ENCODE measurements at regions not wholly inside any gene's neighbourhood (a gene's known extent, or its start where the extent isn't known, plus 50 kb on each side); places are given as distances from the start of the nearest gene placed in this dataset.
"Not testable (repeated sequence)": the region's sequence is repeated elsewhere in the genome, so short reads cannot be mapped to it uniquely, and the experiment has no call there.

DNA sequence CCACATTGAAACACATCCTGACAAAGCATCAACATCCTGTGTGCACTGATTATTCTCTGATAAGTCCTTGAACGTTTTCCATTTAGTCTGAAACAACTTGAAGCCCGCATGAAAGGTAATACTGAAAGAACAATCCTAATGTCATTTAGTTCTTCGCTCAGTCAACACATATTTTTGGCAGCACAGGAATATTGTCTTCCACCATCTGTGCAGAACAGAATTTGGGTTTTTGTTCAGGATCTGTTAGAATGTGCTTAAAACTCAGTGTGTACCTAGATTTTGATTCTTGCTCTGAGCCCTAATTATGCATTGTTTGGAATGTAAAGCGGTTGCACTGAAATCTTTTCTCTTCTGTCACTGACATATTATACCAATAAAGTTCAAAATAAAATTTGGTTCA is 1036.6 kb downstream of the CDH11 start:
- DNase-seq, result no peak

GRCh38 chr16:64084706-64085105 is 1037.2 kb downstream of the CDH11 start:
- no peak for DNase-seq

DNA sequence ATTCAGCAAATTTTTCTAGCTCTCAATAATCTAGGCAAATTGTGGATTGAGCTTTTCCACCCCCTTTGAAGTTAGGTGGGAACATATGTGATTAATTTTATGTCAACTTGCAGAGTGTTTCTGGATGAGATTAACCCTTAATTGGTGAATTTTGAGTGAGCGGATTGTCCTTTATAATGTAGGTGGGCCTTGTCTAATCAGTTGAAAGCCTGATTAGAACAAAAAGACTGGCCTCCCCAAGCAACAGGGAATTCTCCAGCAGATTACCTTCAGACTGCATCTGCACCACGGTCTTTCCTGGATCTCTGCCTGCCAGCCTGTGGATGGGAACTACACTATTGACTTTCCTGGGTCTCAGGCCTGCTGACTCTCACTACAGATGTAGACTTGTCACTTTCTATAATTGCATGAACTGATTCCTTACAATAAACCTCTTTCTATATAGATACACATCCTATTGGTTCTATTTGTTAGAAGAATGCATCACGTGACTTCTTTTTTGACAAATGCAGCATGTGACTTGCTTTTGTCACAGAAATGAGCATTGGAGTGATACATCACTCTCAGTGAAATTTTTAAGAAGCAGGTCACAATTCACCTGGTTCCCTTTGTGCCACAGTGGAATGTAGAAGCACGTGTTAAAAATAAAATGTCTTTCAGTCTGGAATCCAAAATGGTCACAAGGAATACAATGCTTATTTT is 1038.3 kb downstream of the CDH11 start:
- DNase-seq, result no peak

DNA sequence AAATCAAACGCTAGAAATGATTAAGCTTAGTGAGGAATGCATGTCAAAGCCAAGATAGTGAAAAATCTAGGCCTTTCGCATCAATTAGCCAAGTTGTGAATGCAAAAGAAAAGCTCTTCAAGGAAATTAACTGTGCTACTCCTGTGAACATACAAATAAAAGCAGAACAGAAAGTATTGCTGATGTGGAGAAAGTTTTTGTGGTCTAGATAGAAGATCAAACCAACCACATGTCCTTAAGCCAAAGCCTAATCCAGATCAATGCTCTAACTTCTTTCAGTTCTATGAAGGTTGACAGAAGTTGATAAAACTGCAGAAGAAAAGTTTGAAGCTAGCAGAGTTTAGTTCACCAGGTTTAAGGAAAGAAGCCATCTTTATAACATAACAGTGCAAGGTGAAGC is 1044.6 kb downstream of the CDH11 start:
- DNase-seq, result no peak

- DNase-seq, result no peak
Observed at GRCh38 chr16:64074706-64075105, 1047.2 kb downstream of the CDH11 start.

- DNase-seq, result not testable (repeated sequence)
Observed at GRCh38 chr16:64072131-64072730, 1049.6 kb downstream of the CDH11 start.

DNA sequence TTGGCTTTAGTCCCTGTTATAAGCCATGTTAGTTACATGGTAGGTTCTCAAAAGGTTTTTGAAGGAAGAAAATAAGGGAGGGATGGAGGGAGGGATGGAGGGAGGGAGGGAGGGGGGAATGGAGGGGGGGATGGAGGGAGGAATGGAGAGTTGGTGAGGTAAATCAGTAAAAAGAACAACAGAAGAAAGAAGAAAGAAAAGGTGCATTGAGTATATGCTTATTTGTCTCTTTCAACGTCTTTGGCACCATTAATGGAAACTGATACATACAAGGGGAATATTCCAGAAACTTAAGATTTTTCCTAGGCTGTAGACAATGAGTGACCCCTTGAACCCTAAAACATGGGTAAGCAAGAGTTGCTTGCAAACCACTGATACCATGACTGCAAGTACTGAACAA is 1056.3 kb downstream of the CDH11 start:
- DNase-seq, result no peak

DNA sequence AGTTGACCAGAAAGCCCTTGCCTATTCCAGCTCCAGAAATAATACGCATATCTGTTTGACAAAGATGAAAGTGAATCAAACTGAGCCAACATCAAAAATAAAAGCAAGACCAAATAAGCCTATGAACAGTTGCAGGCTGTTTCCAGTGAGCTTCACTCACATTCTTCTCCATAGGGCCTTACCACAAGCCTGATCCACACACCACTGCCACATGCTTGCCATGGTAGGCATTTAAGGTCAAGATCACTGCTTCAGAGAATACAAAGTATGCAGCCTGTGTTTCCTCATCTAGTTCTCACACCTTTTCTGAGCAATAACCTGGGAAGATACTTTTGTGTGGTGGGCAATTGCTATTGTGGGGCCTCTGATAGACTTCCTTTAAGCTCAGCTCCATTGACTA is 1060.2 kb downstream of the CDH11 start:
- DNase-seq, result no peak

DNA sequence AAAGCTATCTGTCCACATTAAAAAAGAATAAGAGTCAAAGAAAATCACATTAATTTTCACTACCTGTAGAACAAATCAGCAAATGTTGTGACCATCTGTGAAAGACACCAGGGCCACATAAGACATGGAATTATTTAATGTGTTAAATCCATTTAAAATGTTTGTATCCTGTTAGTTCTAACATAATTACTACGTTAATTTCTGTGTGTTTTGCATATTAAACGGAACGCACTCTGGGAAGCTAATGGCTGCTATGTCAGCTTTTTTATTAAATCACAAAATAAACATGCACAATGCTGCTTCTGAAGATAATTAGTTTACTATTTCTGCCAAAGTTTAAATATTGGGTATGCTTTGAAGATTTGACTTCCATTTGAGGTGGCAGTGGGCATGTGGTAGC is 1061.2 kb downstream of the CDH11 start:
- no peak for DNase-seq

DNA sequence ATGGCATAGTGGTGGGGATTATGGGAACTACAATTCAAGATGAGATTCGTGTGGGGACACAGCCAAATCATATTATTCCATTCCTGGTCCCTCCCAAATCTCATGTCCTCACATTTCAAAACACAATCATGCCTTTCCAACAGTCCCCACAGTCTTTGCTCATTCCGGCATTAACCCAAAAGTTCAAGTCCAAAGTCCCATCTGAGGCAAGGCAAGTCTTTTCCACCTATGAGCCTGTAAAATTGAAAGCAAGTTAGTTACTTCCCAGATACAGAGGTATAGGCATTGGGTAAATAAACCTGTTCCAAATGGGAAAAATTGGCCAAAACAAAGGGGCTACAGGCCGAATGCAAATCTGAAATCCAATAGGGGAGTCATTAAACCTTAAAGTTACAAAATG is 1063.2 kb downstream of the CDH11 start:
- DNase-seq, result no peak

GRCh38 chr16:64051824-64052223 is 1070.0 kb downstream of the CDH11 start:
- peak; percentile 6 to 29 for DNase-seq

DNA sequence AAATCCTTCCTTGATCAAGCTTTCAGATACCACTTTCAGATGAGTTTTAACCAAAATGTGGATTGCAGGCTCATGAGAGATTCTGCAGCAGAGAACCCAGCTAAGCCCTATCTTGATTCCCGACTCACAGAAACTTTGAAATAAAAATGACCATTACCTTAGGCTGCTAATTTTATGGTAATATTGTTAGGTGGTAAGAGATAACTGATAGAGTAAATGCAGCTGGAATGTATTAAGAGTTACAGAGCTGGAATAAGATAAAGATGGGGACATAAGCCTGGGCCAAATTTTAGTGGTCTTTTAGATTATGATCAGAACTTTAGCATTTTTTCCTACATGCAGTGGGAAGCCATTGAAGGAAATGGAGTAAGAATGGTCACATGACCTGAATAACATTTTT is 1074.0 kb downstream of the CDH11 start:
- DNase-seq, result no peak

- no peak for DNase-seq
Observed at GRCh38 chr16:64047207-64047606, 1074.7 kb downstream of the CDH11 start.

GRCh38 chr16:64035337-64035736 is 1086.5 kb downstream of the CDH11 start:
- no peak for DNase-seq

DNA sequence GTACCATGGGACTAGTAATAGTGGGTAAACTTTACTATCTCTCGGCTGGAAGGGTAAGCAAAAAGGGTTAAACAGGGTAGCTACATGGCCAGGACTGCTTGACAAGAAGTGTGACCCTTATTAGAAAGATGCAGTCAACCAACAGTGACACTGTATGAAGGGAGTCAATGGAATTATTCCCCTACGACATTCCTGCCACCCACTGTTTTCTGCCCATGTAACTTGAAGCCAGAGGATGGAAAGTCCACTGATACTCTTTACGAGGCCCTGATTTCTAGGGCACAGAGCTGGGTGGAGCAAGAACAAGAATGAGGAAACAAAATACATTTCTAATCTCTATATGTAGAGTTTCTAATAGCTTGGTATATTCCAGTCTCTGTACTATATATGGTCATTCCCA is 1102.5 kb downstream of the CDH11 start:
- DNase-seq, result no peak

- DNase-seq, result no peak
Observed at GRCh38 chr16:64017796-64018195, 1104.1 kb downstream of the CDH11 start.

GRCh38 chr16:64013856-64014255 is 1108.0 kb downstream of the CDH11 start:
- DNase-seq, result no peak

- no peak for DNase-seq
Observed at GRCh38 chr16:64012166-64012565, 1109.7 kb downstream of the CDH11 start.

DNA sequence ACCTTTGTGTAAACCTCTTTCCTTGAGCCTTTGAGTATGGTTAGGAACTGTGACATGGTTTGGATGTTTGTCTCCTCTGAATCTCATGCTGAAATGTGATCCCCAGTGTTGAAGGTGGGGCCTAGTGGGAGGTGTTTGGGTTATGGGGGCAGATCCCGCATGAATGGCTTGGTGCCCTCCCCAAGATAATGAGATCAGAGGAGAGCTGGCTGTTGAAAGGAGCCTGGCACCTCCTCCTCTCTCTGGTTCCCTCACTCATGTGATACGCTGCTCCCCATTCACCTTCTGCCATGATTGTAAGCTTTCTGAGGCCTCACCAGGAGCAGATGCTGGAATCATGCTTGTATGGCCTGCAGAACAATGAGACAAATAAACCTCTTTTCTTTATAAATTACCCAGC is 1110.2 kb downstream of the CDH11 start:
- DNase-seq, result no peak

GRCh38 chr16:64008131-64008530 is 1113.7 kb downstream of the CDH11 start:
- no peak for DNase-seq

DNA sequence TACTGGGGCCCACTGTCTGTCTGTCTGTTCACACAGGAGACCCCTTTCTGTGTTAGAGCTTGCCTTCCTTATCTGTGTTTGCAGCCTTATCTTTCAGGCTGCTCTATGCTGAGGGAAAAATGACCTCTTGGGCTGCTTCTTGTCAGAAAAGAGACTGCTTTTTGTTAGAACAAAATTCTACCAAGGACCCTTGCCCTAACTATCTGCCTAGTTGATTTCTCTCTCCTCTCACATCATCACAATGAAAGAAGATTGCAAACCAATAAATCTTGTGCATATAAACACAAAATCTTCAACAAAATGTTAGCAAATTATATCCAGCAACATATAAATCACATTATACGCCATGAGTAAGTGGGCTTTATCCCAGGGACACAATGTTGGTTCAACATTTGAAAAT is 1117.7 kb downstream of the CDH11 start:
- DNase-seq, result no peak

GRCh38 chr16:63995025-63995424 is 1126.8 kb downstream of the CDH11 start:
- DNase-seq, result no peak

GRCh38 chr16:63983401-63983800 is 1138.5 kb downstream of the CDH11 start:
- no peak for DNase-seq

DNA sequence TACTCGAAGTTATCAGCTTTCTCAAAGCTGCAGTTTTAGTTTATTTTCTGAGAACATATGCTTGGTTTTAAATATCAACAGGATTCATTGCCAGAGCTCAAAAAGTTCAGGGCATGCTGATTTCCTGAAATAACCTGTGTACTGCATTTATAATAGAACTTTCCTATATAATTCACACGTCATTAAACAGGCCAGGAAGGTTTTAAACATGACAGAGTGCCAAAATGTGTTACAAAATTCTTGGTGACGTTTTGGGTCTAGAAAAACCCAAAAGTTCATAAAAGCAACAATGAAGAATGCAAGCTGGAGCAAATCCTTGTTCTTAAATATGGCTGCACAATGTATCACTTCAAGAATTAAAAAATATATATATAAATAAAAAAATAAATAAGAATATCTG is 1139.1 kb downstream of the CDH11 start:
- DNase-seq, result no peak

DNA sequence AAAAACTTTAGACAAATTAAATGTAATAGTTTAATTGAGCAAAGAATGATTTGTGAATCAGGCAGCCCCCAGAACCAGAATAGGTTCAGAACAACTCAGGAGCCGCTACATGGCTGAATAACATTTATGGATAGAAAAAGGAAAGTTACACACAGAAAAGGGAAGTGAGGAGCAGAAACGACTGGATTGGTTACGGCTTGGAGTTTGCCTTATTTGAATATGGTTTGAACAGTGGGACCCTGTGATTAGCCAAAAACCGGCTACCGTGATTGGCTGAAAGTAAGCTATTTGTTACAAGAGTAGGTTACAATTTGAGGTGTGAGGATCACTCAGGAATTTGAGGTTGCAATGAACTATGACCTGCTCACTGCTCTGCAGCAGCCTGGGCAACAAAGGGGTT is 1139.8 kb downstream of the CDH11 start:
- DNase-seq, result no peak
